NT2/D1 (cell line): ENCODE measurements at regions not wholly inside any gene's neighbourhood (a gene's known extent, or its start where the extent isn't known, plus 50 kb on each side); places are given as distances from the start of the nearest gene placed in this dataset.

Source experiments
- SUZ12 ChIP-seq: IDR thresholded peaks from 2 replicates; pipeline ENCODE4 v1.6.1; 2011; ENCODE audit not compliant: insufficient read length, insufficient read depth; ENCODE audit errors: extremely low read depth
- ZNF274 ChIP-seq: IDR thresholded peaks from 2 replicates; pipeline ENCODE4 v1.6.1; 2011; ENCODE audit warnings: mild to moderate bottlenecking, low read depth, low read length

GRCh38 chr7:42854571-42855118, 57.2 kb downstream of the C7orf25 start:
- no peak for TF ChIP-seq ZNF274
- no peak for TF ChIP-seq SUZ12
